ENCODE measurements at regions not wholly inside any gene's neighbourhood (a gene's known extent, or its start where the extent isn't known, plus 50 kb on each side); places are given as distances from the start of the nearest gene placed in this dataset.

GRCh38 chr11:116598036-116598435, 174.8 kb downstream of the BUD13 start:
- DNase-seq: no peak

- DNase-seq: no peak
These were observed 176.2 kb downstream of the BUD13 start for GRCh38 chr11:116596346-116597260.

- DNase-seq: no peak
These were observed 177.4 kb downstream of the BUD13 start for GRCh38 chr11:116595305-116595880.

GRCh38 chr11:116590844-116591570, 181.8 kb downstream of the BUD13 start:
- DNase-seq: no peak

- no peak for DNase-seq
These were observed 183.4 kb downstream of the BUD13 start for GRCh38 chr11:116589402-116589801.

- no peak for DNase-seq
These were observed 186.4 kb downstream of the BUD13 start for GRCh38 chr11:116586392-116586791.

- no peak for DNase-seq
These were observed 190.2 kb downstream of the BUD13 start for GRCh38 chr11:116582571-116582970.

GRCh38 chr11:116581349-116581748, 191.4 kb downstream of the BUD13 start:
- no peak for DNase-seq

- no peak for DNase-seq
These were observed 192.0 kb downstream of the BUD13 start for GRCh38 chr11:116580799-116581198.

- no peak for DNase-seq
These were observed 192.7 kb downstream of the BUD13 start for GRCh38 chr11:116579857-116580727.

- no peak for DNase-seq
These were observed 193.6 kb downstream of the BUD13 start for GRCh38 chr11:116579031-116579653.

- DNase-seq: no peak
These were observed 194.8 kb downstream of the BUD13 start for GRCh38 chr11:116577956-116578355.

- no peak for DNase-seq
These were observed 195.5 kb downstream of the BUD13 start for GRCh38 chr11:116577273-116577672.

- DNase-seq: no peak
These were observed 196.3 kb downstream of the BUD13 start for GRCh38 chr11:116576526-116576925.

- DNase-seq: no peak
These were observed 205.0 kb downstream of the BUD13 start for GRCh38 chr11:116567721-116568242.

- DNase-seq: no peak
These were observed 209.1 kb downstream of the BUD13 start for GRCh38 chr11:116563712-116564047.

- no peak for DNase-seq
These were observed 209.6 kb downstream of the BUD13 start for GRCh38 chr11:116563028-116563711.

- no peak for DNase-seq
These were observed 212.2 kb downstream of the BUD13 start for GRCh38 chr11:116560589-116560988.

GRCh38 chr11:116558504-116559211, 214.1 kb downstream of the BUD13 start:
- DNase-seq: no peak

- DNase-seq: no peak
These were observed 215.5 kb downstream of the BUD13 start for GRCh38 chr11:116557282-116557681.

- DNase-seq: no peak
These were observed 216.3 kb downstream of the BUD13 start for GRCh38 chr11:116556483-116556882.

Measured in stimulated activated CD4-positive, alpha-beta T cell treated with anti-CD3 and anti-CD28 coated beads, Interleukin-15, amount 100 ng/mL, for 24 hours (primary cell).